ENCODE measurements at regions not wholly inside any gene's neighbourhood (a gene's known extent, or its start where the extent isn't known, plus 50 kb on each side); places are given as distances from the start of the nearest gene placed in this dataset.

DNA sequence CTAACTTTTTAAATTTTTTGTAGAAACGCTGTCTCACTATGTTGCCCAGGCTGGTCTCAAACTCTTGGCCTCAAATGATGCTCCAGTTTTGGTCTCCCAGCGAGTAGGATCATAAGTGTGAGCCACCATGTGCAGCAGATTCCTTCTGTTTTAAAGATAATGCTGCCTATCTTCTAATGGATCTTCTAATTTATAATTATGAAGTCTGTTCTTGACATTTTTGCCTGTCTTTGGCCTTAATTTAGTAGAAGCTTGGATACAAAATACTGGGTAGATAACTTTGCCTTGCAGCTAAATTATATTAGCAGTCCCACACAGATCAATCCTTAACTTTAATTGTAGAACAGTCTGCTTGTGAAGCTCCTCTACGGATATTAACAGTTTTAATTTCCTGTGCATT, 566.6 kb upstream of the CDH8 start:
- TF ChIP-seq, protein P1, sequence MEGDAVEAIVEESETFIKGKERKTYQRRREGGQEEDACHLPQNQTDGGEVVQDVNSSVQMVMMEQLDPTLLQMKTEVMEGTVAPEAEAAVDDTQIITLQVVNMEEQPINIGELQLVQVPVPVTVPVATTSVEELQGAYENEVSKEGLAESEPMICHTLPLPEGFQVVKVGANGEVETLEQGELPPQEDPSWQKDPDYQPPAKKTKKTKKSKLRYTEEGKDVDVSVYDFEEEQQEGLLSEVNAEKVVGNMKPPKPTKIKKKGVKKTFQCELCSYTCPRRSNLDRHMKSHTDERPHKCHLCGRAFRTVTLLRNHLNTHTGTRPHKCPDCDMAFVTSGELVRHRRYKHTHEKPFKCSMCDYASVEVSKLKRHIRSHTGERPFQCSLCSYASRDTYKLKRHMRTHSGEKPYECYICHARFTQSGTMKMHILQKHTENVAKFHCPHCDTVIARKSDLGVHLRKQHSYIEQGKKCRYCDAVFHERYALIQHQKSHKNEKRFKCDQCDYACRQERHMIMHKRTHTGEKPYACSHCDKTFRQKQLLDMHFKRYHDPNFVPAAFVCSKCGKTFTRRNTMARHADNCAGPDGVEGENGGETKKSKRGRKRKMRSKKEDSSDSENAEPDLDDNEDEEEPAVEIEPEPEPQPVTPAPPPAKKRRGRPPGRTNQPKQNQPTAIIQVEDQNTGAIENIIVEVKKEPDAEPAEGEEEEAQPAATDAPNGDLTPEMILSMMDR (IDR thresholded peaks at IDR 0.05) = no peak
- DNase-seq (ENCODE audit: low spot score) (no peak), ATAC-seq (ENCODE audit: low FRiP score) (no peak)

DNA sequence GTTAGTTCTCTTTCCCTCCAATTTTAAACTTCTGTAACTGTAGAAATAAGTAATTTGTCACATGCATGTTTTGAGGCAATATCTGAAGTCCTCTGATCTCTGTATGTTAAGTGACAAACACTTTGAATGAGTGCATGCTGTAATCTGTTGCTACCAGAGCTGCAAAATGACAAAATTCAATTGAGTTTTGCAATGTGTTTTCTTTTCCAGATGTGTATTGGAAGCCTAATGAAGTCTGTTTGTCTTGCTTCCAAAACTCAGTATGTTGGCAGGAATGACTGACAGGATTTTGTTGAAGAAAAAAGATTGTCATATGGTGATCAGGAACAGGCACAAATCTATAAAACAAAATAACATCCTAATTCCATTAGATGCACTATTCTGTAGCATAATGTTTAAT, 561.6 kb upstream of the CDH8 start:
- DNase-seq (ENCODE audit: low spot score) (no peak), ATAC-seq (ENCODE audit: low FRiP score) (no peak)
- TF ChIP-seq, protein P1 (IDR thresholded peaks at IDR 0.05) = no peak

DNA sequence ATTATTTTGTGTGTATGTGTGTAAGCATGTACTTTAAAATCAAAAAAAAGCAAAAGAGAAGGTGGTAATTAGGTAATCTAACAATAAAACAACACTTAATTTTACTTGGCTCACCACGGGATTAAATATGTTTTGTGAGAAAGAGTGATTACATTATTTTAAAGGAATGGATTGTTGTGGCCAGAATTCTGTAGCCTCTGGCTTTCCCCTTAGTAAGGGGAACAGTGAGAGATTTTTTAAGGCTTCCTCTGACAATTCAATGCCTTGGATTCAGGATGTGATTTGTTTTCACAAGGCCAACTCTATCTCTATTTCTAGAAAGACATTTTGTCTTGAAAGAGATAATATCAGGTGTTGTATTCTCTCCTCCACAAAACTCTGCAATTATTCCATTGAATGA, 560.3 kb upstream of the CDH8 start:
- ATAC-seq (ENCODE audit: low FRiP score) (no peak), DNase-seq (ENCODE audit: low spot score) (no peak)
- TF ChIP-seq, protein P1 (IDR thresholded peaks at IDR 0.05) = no peak

DNA sequence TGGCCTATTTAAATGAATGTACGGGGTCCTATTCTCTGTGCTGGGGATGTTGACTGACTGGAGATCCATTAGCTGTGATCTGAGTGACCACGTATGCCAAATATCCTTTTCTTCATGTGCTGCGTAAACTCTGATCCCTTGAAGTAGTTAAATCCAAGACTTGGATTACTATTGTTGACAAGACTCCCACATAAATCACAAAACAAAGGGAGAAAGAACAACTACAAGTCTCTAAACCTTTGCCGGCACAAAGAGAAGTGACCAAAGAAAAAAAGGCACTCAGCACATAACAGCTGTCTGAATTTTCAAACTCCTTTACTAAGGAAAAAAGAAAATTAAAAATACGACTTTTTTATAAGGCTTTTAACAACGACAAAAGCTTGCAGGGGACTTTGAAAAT, 559.9 kb upstream of the CDH8 start:
- DNase-seq (ENCODE audit: low spot score) (no peak), ATAC-seq (ENCODE audit: low FRiP score) (no peak)
- TF ChIP-seq, protein P1 (IDR thresholded peaks at IDR 0.05) = no peak

DNA sequence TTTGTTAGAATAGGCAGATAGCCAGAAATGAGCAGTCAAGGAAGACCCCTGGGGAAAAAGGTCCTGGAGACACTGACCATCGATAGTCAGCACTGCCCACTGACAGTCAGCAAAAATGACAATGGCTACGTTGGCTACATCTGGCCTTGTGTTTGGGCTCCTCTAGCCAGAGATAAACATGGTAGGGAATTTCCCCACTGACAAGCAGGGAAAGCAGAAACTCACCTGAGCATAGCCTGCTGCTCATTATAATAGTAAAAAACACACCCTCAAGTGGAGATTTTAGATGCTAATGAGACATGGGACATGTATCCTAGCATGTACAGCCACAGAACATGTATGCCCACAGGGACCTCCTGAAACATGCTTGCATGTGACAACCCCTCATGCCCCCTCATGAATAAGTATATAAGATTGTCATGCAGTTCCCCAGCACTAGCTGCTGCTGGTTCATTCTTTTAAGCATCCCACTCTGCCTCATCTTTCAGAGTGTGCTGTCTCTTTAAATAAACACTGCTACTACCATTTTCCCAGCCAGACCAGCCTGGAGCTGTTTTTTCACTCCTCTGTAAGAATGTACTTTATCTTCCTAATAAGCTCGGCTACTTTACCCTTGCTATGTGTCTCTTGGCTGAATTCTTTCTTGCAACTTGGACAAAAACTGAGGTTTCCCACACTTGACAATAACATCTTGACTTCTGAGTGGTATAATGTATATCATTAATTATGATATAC, 550.1 kb upstream of the CDH8 start:
- no peak for DNase-seq (ENCODE audit: low spot score)

DNA sequence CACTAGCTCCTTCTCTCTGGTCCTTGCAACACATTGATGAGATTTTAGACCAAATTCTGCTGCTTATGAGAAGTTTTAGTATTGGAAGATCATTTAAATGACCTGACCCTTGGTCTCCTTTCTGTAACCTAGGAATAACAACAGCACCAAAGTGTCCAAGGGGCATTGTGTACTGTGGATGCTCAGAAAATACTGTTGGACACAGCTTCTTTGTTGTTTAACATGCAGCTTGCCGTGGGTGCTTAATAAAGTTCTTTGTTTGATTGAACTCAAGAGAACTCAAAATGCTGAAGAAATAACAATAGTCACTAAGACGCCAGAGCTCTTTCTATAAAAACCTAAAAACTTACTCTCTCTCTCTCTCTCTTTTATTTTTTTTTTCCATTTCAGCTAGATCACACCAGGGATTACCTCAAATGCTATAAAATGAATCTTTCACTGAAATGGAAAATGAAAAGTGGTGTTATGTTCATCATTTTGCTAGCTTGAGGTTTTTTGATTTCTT, 548.9 kb upstream of the CDH8 start:
- TF ChIP-seq, protein P1 (IDR thresholded peaks at IDR 0.05) = no peak
- ATAC-seq (ENCODE audit: low FRiP score) (no peak), DNase-seq (ENCODE audit: low spot score) (no peak)

More for the DNA sequence above, 550.1 kb upstream of the CDH8 start:
- TF ChIP-seq, protein P1 (IDR thresholded peaks at IDR 0.05) = no peak
- no peak for ATAC-seq (ENCODE audit: low FRiP score)

DNA sequence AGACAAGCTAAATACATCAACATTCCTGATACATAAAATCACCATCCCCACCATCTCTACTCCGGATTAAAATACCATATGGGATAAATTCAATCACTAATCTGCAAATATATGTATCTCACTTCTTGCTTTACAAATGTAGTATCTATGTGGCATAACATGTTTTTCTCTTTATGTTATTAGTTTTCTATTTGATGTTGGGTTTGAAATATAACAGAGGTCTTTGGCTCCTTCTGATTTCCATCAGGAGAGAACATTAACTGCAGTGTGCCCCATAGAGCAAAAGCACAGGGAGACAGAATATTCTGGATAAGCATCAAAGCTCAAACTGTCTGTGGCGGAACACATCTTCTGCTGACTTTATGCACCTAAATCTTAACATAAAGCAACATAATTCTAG, 547.2 kb upstream of the CDH8 start:
- TF ChIP-seq, protein P1 (IDR thresholded peaks at IDR 0.05) = no peak
- DNase-seq (ENCODE audit: low spot score) (no peak), ATAC-seq (ENCODE audit: low FRiP score) (no peak)

Measured in omental fat pad (tissue), 3 donors.